ENCODE measurements at regions not wholly inside any gene's neighbourhood (a gene's known extent, or its start where the extent isn't known, plus 50 kb on each side); places are given as distances from the start of the nearest gene placed in this dataset.

DNA sequence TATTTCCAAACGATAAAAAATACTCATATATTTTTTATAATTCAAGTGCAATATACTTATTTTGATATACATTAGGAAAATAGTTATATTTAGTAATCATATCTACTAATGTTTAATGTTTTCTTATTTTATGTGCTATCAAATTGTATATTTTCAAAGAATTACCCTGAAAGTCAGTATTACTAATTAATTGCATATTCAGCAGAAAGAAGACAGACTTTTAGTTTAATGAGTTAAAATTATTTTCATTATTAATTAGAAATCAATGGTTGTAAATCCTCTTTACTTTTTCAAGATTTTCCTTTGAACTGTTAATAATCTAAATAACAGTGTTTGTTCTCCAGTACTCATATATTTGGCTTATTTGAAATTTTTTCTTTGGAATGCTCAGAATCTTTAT is 181.3 kb upstream of the NDST4 start:
- TF ChIP-seq CTCF (IDR thresholded peaks at IDR 0.05) (no peak), REST (IDR thresholded peaks at IDR 0.05; ENCODE audit: insufficient read depth in 1 of 2, low read depth in 2 of 2, low read length in 1 of 2) (no peak)
